ENCODE measurements at regions not wholly inside any gene's neighbourhood (a gene's known extent, or its start where the extent isn't known, plus 50 kb on each side); places are given as distances from the start of the nearest gene placed in this dataset.
"Not testable (repeated sequence)": the region's sequence is repeated elsewhere in the genome, so short reads cannot be mapped to it uniquely, and the experiment has no call there.

- H3K27ac Mint-ChIP-seq = no peak overlapping the region
- no peaks in the 10 kb centered on the region for H3K27me3 Mint-ChIP-seq
- TF ChIP-seq, protein P1, sequence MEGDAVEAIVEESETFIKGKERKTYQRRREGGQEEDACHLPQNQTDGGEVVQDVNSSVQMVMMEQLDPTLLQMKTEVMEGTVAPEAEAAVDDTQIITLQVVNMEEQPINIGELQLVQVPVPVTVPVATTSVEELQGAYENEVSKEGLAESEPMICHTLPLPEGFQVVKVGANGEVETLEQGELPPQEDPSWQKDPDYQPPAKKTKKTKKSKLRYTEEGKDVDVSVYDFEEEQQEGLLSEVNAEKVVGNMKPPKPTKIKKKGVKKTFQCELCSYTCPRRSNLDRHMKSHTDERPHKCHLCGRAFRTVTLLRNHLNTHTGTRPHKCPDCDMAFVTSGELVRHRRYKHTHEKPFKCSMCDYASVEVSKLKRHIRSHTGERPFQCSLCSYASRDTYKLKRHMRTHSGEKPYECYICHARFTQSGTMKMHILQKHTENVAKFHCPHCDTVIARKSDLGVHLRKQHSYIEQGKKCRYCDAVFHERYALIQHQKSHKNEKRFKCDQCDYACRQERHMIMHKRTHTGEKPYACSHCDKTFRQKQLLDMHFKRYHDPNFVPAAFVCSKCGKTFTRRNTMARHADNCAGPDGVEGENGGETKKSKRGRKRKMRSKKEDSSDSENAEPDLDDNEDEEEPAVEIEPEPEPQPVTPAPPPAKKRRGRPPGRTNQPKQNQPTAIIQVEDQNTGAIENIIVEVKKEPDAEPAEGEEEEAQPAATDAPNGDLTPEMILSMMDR (IDR thresholded peaks at IDR 0.05; ENCODE audit: unreplicated experiment) = no peak
- no peak overlapping the region for H3K4me3 Mint-ChIP-seq (ENCODE audit: low read depth)
- peaks cover 2% of the 10 kb centered on the region for H3K36me3 Mint-ChIP-seq (ENCODE audit: insufficient read depth)
- no peaks in the 10 kb centered on the region for H3K4me1 Mint-ChIP-seq (ENCODE audit: low read depth)
- DNase-seq (ENCODE audit: low spot score, unreplicated experiment) = no peak
- H3K9me3 Mint-ChIP-seq (ENCODE audit: low read depth) = no peaks in the 10 kb centered on the region
Measured at GRCh38 chr13:38090913-38091312, 221.3 kb upstream of the TRPC4 start.

GRCh38 chr13:38086721-38087120 lies 217.1 kb upstream of the TRPC4 start:
- TF ChIP-seq, protein P1 (IDR thresholded peaks at IDR 0.05; ENCODE audit: unreplicated experiment) = no peak
- H3K36me3 Mint-ChIP-seq (ENCODE audit: insufficient read depth) = peaks cover 3% of the 10 kb centered on the region

GRCh38 chr13:38086013-38086412 lies 216.4 kb upstream of the TRPC4 start:
- Mint-ChIP-seq H3K4me1 (ENCODE audit: low read depth) (no peaks in the 10 kb centered on the region), H3K9me3 (ENCODE audit: low read depth) (peaks cover 6% of the 10 kb centered on the region), H3K27ac (no peak overlapping the region), H3K4me3 (ENCODE audit: low read depth) (no peak overlapping the region), H3K36me3 (ENCODE audit: insufficient read depth) (peaks cover 3% of the 10 kb centered on the region), H3K27me3 (no peaks in the 10 kb centered on the region)
- TF ChIP-seq, protein P1 (IDR thresholded peaks at IDR 0.05; ENCODE audit: unreplicated experiment) = no peak
- no peak for DNase-seq (ENCODE audit: low spot score, unreplicated experiment)

More at GRCh38 chr13:38086721-38087120, 217.1 kb upstream of the TRPC4 start:
- peaks cover 6% of the 10 kb centered on the region for H3K9me3 Mint-ChIP-seq (ENCODE audit: low read depth)
- no peak overlapping the region for H3K4me3 Mint-ChIP-seq (ENCODE audit: low read depth)
- DNase-seq (ENCODE audit: low spot score, unreplicated experiment) = no peak
- H3K4me1 Mint-ChIP-seq (ENCODE audit: low read depth) = no peaks in the 10 kb centered on the region
- no peak overlapping the region for H3K27ac Mint-ChIP-seq
- H3K27me3 Mint-ChIP-seq = no peaks in the 10 kb centered on the region

- Mint-ChIP-seq H3K36me3 (ENCODE audit: insufficient read depth) (no peaks in the 10 kb centered on the region), H3K9me3 (ENCODE audit: low read depth) (peaks cover 7% of the 10 kb centered on the region), H3K27me3 (no peaks in the 10 kb centered on the region), H3K4me3 (ENCODE audit: low read depth) (no peak overlapping the region), H3K27ac (no peak overlapping the region), H3K4me1 (ENCODE audit: low read depth) (no peaks in the 10 kb centered on the region)
- DNase-seq (ENCODE audit: low spot score, unreplicated experiment) = no peak
- TF ChIP-seq, protein P1 (IDR thresholded peaks at IDR 0.05; ENCODE audit: unreplicated experiment) = no peak
Measured at GRCh38 chr13:38073931-38074330, 204.4 kb upstream of the TRPC4 start.

GRCh38 chr13:38072696-38073095 lies 203.1 kb upstream of the TRPC4 start:
- H3K36me3 Mint-ChIP-seq (ENCODE audit: insufficient read depth) = no peaks in the 10 kb centered on the region
- peaks cover 5% of the 10 kb centered on the region for H3K9me3 Mint-ChIP-seq (ENCODE audit: low read depth)
- peak overlapping the region; percentile 19 for H3K27ac Mint-ChIP-seq
- TF ChIP-seq, protein P1 (IDR thresholded peaks at IDR 0.05; ENCODE audit: unreplicated experiment) = no peak
- H3K4me1 Mint-ChIP-seq (ENCODE audit: low read depth) = no peaks in the 10 kb centered on the region
- DNase-seq (ENCODE audit: low spot score, unreplicated experiment) = no peak
- H3K4me3 Mint-ChIP-seq (ENCODE audit: low read depth) = no peak overlapping the region
- H3K27me3 Mint-ChIP-seq = no peaks in the 10 kb centered on the region

DNA sequence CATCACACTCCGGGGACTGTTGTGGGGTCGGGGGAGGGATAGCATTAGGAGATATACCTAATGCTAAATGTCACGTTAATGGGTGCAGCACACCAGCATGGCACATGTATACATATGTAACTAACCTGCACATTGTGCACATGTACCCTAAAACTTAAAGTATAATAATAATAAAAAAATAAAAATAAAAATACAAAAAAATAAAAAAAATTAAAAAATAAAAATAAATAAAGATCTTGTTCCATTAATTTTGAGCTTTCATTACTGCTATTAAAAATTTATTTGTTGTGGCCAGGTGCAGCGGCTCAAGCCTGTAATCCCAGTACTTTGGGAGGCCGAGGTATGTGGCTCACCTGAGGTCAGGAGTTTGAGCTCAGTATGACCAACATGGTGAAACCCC lies 201.8 kb upstream of the TRPC4 start:
- H3K4me3 Mint-ChIP-seq (ENCODE audit: low read depth); H3K27ac Mint-ChIP-seq; H3K36me3 Mint-ChIP-seq (ENCODE audit: insufficient read depth); H3K4me1 Mint-ChIP-seq (ENCODE audit: low read depth); H3K27me3 Mint-ChIP-seq; DNase-seq (ENCODE audit: low spot score, unreplicated experiment): not testable (repeated sequence)
- peaks cover 12% of the 10 kb centered on the region for H3K9me3 Mint-ChIP-seq (ENCODE audit: low read depth)

Measured in progenitor cell of endocrine pancreas (in vitro differentiated cells).